ENCODE measurements at regions not wholly inside any gene's neighbourhood (a gene's known extent, or its start where the extent isn't known, plus 50 kb on each side); places are given as distances from the start of the nearest gene placed in this dataset.
"Not testable (repeated sequence)": the region's sequence is repeated elsewhere in the genome, so short reads cannot be mapped to it uniquely, and the experiment has no call there.

DNA sequence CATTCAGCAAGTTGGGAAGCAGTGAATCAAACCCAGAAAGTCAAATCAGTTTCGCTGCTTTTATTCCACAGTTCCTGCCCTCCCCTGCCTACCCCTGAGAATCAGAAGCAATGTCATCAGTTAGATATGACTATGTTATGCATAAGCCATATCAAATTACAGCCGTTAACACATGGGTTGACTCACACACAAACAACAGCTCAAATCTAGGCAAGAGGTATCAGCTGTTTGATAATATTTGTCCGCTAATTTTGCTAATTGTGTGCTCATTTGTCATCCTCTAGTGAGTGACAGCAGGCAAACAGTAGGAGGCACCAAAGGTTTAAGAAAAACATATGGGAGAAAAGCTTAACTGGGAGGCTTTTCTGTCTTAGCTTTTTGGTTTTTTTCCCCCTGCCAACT, 327.4 kb upstream of the CCL2 start:
- no peak for DNase-seq (ENCODE audit: low read depth in 3 of 3, low spot score in 2 of 3)

DNA sequence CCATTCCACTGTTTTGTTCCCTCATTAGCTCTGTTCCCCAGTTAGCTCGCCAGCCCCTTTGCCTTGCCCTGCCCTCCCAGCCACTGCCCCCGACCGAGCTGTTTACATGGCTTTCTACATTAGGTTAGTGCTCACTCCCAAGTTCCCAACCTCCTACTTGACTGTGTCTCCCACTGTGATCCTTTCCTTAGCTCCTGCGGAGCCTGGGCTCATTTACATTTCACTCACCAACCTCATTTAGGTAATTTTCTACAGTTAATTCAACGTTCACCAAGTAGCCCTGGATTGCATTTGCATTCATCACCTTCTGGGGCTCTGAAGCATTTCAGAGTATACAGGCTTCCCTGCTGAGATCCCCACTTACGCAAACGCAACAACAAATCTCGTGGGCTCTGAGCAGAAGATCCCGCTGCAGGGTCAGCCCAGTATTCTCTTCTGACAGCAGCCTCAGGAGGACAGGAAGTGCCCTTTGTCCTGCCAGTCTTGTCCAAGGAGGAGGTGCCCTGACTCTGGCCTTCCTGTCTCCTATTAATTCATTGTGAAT, 325.8 kb upstream of the CCL2 start:
- no peak for DNase-seq (ENCODE audit: low read depth in 3 of 3, low spot score in 2 of 3)

DNA sequence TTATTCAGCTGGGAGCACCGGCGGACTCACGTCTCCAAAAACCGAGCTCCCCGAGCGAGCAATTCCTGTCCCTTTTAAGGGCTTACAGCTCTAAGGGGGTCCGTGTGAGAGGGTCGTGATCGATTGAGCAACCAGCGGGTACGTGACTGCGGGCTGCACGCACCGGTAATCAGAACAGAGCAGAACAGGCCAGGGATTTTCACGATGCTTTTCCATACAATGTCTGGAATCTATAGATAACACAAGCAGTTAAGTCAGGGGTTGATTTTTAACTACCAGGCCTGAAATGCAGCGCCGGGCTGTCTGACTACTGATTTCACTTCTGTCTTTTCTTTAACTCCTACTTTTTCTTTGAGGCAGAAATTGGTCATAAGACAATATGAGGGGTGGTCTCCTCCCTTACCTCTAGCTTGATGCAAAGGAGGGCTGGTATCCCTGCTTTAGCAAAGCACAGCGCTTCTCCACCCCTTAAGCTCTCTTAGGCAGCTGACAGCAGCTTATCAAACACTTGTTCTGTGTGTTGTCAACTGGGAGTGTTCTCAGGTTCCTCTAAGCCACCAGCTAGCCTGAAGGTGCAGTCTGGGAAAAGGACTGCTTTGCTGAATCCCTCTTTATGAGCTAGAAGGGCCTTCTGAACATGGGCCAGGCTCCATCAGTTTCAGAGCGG, 323.8 kb upstream of the CCL2 start:
- not testable (repeated sequence) for DNase-seq (ENCODE audit: low read depth in 3 of 3, low spot score in 2 of 3)

DNA sequence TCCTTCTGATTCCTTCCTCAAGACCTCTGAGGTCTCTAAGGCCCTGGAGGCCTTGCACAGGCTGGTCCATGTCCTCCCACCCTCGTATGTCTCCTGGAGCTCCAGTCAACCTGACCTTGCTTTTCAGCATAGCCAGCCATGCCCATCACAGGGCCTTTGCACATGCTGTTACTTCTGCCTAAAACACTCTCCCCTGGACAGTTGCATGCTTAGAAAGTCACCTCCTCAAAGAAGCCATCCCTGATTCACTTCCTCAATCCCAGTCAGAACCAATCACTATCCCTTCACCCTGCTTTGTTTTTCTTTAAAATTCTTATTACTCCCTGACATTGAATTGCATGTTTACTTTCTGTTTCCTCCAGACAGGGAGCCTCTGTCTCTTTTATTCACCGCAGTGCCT, 322.1 kb upstream of the CCL2 start:
- no peak for DNase-seq (ENCODE audit: low read depth in 3 of 3, low spot score in 2 of 3)

DNA sequence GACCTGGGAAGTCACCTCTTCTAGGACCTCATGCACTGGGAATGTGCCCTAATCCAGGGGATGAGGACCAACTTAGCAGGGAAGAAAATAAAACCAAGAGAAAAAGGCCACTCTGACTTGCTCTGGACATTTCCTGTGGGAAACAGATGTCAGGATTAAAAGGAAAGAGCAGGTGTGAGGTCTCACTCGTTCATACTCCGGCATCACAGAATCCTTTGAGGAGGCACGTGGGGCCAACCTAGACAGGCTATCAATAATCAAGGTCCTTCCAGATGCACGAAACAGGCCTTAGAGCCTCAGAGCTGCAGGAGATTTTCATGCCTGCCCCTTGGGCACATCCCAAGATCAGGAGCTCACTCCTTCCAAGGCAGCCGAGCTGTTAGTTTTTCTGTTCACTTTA, 321.5 kb upstream of the CCL2 start:
- DNase-seq (ENCODE audit: low read depth in 3 of 3, low spot score in 2 of 3): no peak

DNA sequence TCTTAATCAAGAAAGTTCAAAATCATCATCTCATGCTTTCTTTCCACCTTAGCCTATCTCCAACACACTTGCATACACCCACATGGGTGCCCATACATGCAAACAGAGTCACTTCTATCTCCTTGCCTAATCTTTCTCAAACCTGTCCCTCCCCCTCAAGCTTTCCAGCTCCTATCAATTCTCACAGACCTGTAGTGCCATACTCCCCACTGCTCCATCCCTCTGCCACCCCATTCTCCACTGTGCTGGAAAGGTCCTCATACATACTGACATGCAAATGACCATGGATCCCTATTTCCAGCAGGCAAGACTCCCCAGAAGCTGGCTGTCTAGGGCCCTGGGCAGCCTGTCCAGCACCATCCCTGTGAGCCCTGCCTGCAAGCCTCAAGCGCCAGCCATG, 320.4 kb upstream of the CCL2 start:
- DNase-seq (ENCODE audit: low read depth in 3 of 3, low spot score in 2 of 3): no peak

DNA sequence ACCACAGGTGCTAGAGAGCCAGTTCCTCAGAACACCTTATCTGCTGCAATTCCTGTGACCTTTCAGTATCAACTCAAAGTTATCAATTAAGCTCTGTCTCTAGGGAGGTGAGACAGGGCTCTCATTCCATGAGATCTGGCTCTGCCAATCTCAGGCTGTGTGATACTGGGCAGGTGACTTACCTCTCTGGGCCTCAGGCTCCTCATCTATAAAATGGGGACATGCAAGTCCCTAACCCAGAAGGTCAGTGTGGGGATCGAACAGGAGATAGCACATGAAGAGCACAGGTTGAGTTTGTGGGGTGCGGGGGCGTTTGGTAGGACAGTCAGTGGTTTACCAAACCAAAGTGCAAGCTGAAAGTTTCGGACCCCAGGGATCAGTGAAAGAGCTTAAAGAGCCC, 319.3 kb upstream of the CCL2 start:
- no peak for DNase-seq (ENCODE audit: low read depth in 3 of 3, low spot score in 2 of 3)

DNA sequence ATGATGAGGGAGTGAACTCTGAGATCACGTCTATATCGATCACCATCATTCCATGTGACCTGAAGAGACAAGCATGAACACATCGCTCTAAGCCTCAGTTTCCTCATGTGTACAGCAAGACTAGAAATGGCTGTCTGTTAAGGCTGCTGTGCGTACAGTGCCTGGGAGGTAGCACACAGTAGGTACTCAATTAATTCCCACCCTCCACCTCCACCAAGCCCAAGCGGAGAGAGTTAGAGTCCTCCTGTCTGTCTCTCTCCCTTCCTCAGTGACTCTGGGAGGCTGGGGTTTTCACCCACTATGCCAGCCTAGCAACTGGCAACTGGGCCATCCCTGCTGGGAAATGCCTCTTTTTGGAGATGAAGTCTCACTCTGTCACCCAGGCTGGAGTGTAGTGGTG, 318.3 kb upstream of the CCL2 start:
- no peak for DNase-seq (ENCODE audit: low read depth in 3 of 3, low spot score in 2 of 3)

DNA sequence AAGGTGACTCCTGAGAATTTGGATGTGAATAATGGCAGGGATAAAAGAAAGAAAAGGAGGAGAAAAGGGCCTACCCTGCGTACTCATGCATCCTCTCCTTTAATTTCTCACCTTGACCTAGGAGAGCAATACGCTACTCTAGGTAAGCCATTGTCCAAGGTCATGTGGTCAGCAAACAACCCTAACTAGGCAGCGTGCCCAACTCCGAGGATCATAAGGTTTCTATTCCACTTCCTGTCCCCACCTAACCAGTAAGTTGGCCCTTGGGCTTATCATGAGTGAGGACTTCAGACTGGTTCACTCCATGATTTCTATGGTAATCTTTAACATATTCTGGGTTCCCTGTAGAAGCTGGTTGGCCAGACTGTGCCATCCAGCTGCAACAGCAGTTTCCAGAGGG, 315.1 kb upstream of the CCL2 start:
- DNase-seq (ENCODE audit: low read depth in 3 of 3, low spot score in 2 of 3): no peak

DNA sequence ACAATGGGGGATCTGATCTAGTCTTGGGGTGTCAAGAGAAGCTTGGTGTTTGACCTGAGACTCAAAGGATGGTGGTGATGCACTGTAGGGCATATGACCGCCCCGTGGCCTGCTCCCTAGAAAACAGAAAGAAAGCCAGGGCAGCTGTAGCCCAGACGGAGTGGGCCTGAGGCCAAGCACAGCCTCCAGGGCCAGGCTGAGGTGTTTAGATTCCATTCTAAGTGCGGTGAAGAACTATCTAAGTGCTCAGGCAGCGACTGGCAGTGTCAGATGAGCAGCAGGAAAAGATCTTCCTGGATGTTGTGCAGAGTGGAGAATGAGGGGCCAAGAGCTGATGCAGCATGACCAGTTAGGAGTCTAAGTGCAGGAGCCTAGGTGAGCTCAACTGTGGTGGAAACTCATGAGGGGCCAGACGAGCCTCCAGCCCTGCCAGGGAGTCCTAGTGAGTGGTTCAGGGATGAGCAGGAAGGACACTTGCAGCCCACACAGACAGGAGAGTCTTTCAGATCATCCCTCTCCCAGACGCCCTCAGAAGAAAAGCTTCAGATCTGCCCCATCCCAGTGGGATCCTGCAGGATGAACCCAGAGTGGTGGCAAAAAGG, 314.2 kb upstream of the CCL2 start:
- no peak for DNase-seq (ENCODE audit: low read depth in 3 of 3, low spot score in 2 of 3)

DNA sequence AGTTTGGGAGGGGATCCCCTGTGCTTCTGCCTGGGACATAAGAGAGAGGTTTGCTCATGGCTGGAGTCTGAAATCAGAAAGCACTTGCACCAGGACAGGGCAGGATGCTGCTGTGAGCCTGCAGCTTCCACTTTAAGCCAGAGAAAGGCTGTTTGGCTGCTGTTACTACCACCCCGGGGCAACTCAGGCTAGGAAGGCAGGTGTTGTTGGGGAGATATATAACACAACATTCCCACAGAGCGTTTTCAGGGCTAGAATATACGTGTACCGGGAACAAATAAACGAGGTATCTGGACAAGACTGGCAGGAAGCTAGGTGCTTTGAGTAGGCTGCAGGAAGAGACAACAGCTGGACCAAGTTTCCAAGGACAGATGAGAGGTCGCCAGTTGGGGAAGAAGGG, 313.3 kb upstream of the CCL2 start:
- DNase-seq (ENCODE audit: low read depth in 3 of 3, low spot score in 2 of 3): no peak

DNA sequence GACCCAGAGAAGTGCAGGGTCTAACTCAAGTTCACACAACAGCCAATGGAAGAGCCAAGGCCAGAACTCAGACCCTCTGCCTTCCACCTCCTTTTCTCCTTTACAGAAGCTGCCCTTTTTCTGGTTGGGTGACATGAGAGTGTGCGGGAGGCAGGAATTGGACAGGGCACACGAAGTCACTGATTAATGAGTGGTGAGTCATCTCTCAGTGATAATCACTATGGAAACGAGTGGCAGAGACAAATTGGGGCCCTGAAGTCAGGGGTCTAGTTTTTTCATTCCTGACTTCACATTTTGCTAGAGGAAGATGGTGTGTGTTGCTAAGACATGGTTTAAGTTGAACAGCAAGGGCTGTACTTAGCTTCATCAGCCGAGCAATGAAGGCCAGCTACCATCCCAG, 312.7 kb upstream of the CCL2 start:
- DNase-seq (ENCODE audit: low read depth in 3 of 3, low spot score in 2 of 3): no peak

DNA sequence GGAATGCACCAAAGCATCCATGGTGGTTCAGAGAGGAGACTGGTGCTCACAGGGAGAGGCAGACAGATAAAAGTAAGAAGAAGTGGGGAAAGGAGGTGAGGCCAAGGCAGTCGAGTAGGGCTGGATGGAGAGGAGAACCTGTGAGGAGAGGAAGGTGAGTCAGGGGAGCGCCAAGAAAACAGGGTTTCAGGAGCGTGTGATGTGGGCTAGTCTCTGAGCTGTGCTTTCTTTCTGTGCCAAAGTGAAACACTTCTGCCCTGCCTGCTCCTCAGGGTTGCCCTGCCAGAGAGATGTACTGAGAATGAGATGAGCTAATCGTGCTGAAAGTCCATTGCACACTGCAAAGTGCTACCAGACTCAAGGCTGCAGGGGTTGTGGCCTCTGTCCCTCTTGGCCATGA, 310.7 kb upstream of the CCL2 start:
- DNase-seq (ENCODE audit: low read depth in 3 of 3, low spot score in 2 of 3): no peak

DNA sequence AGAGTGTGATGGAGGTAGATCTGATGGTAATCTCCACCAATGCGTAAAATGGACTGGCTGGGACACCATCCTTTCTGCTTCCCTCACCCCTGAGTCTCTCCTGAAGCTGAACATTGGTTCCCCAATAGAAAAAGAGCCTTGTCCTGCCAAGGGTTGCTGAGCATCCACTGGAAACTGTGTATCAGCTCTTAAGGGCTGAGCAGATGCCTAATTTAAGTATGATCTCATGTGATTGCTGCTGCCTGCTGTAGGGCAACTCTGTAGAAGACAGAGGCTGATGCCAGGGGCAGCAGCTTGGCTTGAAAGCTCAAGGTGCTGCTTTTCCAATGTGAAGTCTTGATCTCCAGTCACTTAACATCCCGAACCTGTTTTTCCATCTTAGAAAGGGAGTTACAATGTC, 310.3 kb upstream of the CCL2 start:
- no peak for DNase-seq (ENCODE audit: low read depth in 3 of 3, low spot score in 2 of 3)

DNA sequence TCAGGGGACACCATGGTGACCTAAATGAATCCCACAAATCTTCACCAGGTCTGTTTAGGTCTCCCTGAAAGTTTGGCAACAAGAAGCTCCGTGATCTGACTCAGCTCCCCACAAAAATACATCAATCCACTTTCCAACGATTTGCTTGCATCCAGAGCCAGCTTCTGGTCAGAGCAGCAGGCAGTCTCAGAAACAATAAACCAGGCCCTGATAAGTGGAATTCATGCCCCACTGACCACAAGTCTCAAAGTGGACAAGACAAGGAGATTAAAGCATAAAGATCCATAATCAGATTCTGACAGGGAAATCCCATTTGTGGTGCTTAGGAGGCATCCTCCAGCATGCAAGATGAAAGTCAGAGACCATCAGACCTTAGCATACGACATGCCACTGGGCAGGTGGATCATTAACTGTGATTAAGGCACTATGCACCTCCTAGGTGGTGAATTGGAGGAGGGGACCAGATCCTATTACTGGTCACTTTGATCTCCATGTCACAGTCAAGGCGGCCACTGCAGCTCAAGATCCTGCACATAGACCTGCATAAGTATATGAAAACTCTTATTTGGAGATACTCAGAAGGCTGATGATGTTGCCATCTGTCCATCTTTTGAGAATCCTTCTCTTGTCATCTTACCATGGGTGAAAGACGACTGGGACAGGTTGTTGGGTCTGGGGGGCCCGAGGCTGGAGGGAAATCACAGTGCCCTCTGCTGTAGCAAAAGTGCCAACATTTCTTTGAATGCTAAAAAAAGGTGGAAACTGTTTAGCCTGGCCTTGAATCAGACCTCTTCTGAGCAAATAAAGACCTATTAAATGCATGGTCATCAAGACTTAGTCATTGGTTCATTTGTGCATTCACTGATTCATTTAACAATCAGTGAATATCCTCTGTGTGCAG, 309.2 kb upstream of the CCL2 start:
- no peak for DNase-seq (ENCODE audit: low read depth in 3 of 3, low spot score in 2 of 3)

DNA sequence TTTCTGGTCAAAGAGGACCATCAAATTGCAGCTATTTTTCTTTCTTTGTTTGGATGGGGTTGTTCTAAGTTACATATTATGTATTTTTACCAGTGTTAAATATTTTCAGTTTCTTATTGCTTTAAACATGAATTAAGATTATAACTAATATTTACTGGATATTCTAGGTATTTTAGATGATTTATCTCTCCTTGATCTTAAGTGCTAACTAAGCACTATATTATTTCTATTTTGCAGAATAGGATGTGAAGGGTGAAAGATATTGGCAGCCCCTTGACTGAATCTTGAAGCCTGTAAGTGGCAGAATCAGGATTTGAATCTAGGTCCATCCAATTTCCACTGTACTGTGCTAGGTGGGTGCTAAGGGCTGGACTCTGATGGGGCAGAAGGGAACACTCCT, 307.3 kb upstream of the CCL2 start:
- DNase-seq (ENCODE audit: low read depth in 3 of 3, low spot score in 2 of 3): no peak

DNA sequence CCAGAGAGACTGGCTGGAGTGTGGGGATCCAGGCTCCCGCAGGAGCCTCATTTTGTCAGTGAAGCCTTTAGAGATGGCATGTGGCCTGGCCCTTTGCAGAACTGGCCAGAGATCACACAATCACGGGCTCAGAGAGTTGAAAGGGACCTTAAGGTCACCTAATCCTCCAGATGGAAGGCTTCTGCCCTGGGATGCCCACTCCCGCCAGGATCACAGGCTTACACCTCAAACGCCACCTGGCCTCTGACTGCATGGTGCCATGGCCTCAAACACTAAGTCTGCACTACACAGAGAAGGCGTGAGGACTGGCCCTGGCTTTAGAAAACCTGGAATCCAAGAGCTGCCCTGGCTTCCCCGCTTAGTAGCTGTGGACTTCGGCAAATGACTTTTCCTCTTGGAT, 306.8 kb upstream of the CCL2 start:
- no peak for DNase-seq (ENCODE audit: low read depth in 3 of 3, low spot score in 2 of 3)

DNA sequence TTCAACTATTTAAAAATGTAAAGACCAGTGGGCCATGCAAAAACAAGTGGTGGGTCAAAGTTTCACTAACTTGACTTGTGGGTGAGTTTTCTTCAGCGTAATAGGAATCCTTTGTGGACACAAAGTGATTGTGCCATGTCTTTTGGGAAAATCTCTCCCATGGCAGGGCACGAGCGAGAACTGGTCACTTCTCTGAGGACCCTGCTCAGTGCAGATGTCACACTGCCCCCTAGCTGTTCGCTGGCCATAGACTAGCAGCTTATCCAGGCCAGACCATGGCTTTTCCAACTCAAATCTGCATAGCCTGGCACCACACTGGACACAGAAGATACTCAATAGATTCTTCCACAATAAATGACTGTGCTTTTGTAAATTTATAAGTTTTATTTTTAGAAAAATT, 306.0 kb upstream of the CCL2 start:
- DNase-seq (ENCODE audit: low read depth in 3 of 3, low spot score in 2 of 3): no peak

DNA sequence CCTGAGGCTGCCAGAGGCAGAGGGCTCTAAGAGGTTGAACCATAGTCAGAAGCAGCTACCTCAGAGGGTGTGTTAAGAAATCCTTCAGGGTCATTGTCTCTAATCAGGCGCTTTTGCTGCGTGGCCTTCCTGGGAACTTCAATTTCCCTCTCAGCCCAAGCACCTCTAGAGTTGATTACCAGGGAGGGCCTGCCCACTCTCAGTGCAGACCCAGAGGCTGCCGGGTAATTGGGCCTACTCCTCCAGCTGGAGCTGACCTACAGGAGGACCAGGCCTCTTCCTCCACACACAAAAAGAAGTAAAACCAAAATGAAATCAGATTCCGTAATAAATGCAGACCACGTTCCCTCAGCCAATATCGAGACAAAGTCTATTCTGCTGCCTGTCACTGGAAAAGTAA, 305.0 kb upstream of the CCL2 start:
- DNase-seq (ENCODE audit: low read depth in 3 of 3, low spot score in 2 of 3): no peak

DNA sequence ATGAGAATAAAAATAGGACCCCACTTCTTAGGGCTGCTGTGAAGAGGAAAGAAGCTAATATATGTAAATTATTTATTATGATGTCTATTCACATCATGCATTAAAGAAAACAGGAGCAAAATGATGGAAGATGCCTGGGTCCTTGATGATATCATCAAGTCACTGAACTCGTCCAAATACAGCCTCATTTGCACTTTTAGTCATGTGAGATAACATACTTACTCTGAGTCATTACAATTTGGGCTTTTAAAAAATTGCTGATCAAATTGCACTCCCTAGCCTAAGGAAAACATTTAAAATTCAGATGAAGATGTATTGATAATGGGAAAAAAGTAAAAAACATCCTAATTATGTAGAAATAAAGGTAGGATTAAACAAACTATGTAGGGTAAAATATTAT, 302.7 kb upstream of the CCL2 start:
- DNase-seq (ENCODE audit: low read depth in 3 of 3, low spot score in 2 of 3): no peak

DNA sequence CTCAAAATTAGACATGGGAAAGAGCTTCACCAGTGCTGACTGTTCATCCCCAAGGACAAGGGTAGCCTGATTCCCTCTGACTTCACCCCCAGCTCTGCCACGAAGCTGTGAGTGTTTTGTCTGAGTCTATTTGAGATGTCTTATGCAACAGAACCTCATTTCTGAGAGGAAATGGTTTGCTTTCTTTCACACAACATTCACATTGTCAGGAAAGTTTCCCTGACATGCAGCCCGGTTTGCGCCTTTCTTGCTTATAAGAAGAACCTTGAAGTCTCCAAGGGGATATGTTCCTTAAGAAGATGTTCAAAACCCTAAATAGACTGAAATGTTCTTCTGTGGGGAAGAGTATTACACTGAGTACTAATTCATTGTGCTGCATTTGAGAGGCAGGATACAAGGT, 300.5 kb upstream of the CCL2 start:
- DNase-seq (ENCODE audit: low read depth in 3 of 3, low spot score in 2 of 3): no peak

DNA sequence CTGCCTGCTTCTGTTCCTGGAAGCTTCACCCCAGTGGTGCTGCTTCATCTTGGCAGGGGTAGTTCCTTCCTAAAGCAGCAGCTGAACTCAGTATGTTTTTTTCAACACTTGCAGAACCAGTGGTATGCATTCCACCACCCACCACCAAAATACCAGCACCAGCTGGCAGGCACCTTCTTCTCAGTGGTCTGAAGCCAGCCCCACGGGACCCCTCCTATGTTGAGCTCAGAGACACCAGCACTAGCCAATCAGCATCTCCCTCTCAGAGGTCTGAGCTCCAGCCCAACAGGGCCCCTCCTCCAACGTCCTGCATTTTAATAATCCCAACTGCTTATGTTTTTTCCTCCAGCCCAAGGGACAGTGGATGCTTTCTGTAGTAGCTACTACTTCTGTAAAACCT, 299.6 kb upstream of the CCL2 start:
- DNase-seq (ENCODE audit: low read depth in 3 of 3, low spot score in 2 of 3): no peak

All from right renal cortex interstitium (tissue), 3 donors.